HEK293 (cell line): ENCODE measurements at regions not wholly inside any gene's neighbourhood (a gene's known extent, or its start where the extent isn't known, plus 50 kb on each side); places are given as distances from the start of the nearest gene placed in this dataset.

Source experiments
- CTCF ChIA-PET: fragments of 350-600 bp; formaldehyde crosslinking; extraction: SDS; loops from one replicate; lab custom pipeline; 2021; ENCODE audit warnings: antibody characterized with exemption; lab: Yijun Ruan, JAX
- POLR2A ChIA-PET: fragments of 300-600 bp; formaldehyde crosslinking; extraction: SDS; loops from one replicate; lab custom pipeline; 2020; ENCODE audit warnings: antibody characterized with exemption, inconsistent platforms; lab: Yijun Ruan, JAX
- H3K27ac ChIP-seq: fragments of 200-500 bp; sonication (Bioruptor generic); 2 replicates; pipeline ENCODE4 v1.5.1; 2014; ENCODE audit warnings: low read depth, low read length, control low read depth, inconsistent platforms; ENCODE audit errors: extremely low read depth
- H3K36me3 ChIP-seq, 2 experiments: fragments of 200-500 bp in 1 of 2; sonication (Bioruptor generic) in 1 of 2; 1 replicate in 1 of 2; 2 replicates in 1 of 2; pipeline ENCODE4 v1.5.1; 2014 to 2017; ENCODE audit warnings: inconsistent platforms in 2 of 2, low read length in 2 of 2; ENCODE audit not compliant: control insufficient read depth in 2 of 2, insufficient read depth in 1 of 2
- H3K4me1 ChIP-seq: fragments of 200-500 bp; sonication (Bioruptor generic); 2 replicates; pipeline ENCODE4 v1.5.1; 2014; ENCODE audit warnings: mild to moderate bottlenecking, low read length, inconsistent platforms; ENCODE audit not compliant: control insufficient read depth, insufficient read depth
- H3K4me3 ChIP-seq: 2 replicates; pipeline ENCODE4 v1.5.1; 2011; ENCODE audit warnings: low read depth, mild to moderate bottlenecking, control low read depth, low read length, moderate library complexity
- H3K9me3 ChIP-seq: fragments of 200-500 bp; sonication (Bioruptor generic); 2 replicates; pipeline ENCODE4 v1.5.1; 2014; ENCODE audit warnings: low read depth, low read length, inconsistent platforms; ENCODE audit not compliant: control insufficient read depth, insufficient read depth
- ZFP37 ChIP-seq: fragments of 450-650 bp; formaldehyde crosslinking; IDR thresholded peaks from 2 replicates; pipeline ENCODE4 v1.5.1; 2016; ENCODE audit warnings: missing biosample characterization, missing genetic modification characterization
- ZNF184 ChIP-seq: fragments of 450-650 bp; IDR thresholded peaks from 2 replicates; pipeline ENCODE4 v1.5.1; 2018; ENCODE audit warnings: missing biosample characterization, mild to moderate bottlenecking, missing genetic modification characterization
- ZNF23 ChIP-seq: fragments of 450-650 bp; formaldehyde crosslinking; IDR thresholded peaks from 2 replicates; pipeline ENCODE4 v1.5.1; 2016; ENCODE audit warnings: missing biosample characterization, missing genetic modification characterization, borderline replicate concordance
- ZNF24 ChIP-seq: fragments of 450-650 bp; formaldehyde crosslinking; IDR thresholded peaks from 2 replicates; pipeline ENCODE4 v1.5.1; 2016; ENCODE audit warnings: missing biosample characterization, missing genetic modification characterization
- ZNF335 ChIP-seq: fragments of 450-650 bp; formaldehyde crosslinking; conservative IDR thresholded peaks from 2 replicates; pipeline ENCODE4 v1.5.1; 2016; ENCODE audit warnings: missing biosample characterization, missing genetic modification characterization
- ZNF510 ChIP-seq: fragments of 450-650 bp; formaldehyde crosslinking; IDR thresholded peaks from 2 replicates; pipeline ENCODE4 v1.5.1; 2018; ENCODE audit warnings: mild to moderate bottlenecking, missing genetic modification characterization, missing biosample characterization; ENCODE audit not compliant: insufficient replicate concordance
- ZNF514 ChIP-seq: fragments of 450-650 bp; formaldehyde crosslinking; IDR thresholded peaks from 2 replicates; pipeline ENCODE4 v1.5.1; 2016; ENCODE audit warnings: missing biosample characterization, missing genetic modification characterization
- ZNF530 ChIP-seq: fragments of 450-650 bp; formaldehyde crosslinking; IDR thresholded peaks from 2 replicates; pipeline ENCODE4 v1.5.1; 2016; ENCODE audit warnings: low read depth, missing biosample characterization, missing genetic modification characterization
- ZNF549 ChIP-seq: fragments of 450-650 bp; IDR thresholded peaks from 2 replicates; pipeline ENCODE4 v1.5.1; 2018; ENCODE audit warnings: missing biosample characterization, missing genetic modification characterization, mild to moderate bottlenecking, inconsistent platforms, moderate library complexity
- ZNF670 ChIP-seq: fragments of 450-650 bp; formaldehyde crosslinking; IDR thresholded peaks from 2 replicates; pipeline ENCODE4 v1.5.1; 2016; ENCODE audit warnings: missing biosample characterization, missing genetic modification characterization, low read depth
- ZNF747 ChIP-seq: fragments of 450-650 bp; formaldehyde crosslinking; IDR thresholded peaks from 2 replicates; pipeline ENCODE4 v1.5.1; 2016; ENCODE audit warnings: missing biosample characterization, missing genetic modification characterization
- ZSCAN16 ChIP-seq: fragments of 450-650 bp; formaldehyde crosslinking; IDR thresholded peaks from 2 replicates; pipeline ENCODE4 v1.5.1; 2016; ENCODE audit warnings: missing biosample characterization, missing genetic modification characterization
- TF ChIP-seq, protein P1 (sequence below): fragments of 450-650 bp; formaldehyde crosslinking; IDR thresholded peaks from 2 replicates; pipeline ENCODE4 v1.5.1; 2017; ENCODE audit warnings: missing biosample characterization, missing genetic modification characterization
- TF ChIP-seq, protein P2 (sequence below): fragments of 450-650 bp; formaldehyde crosslinking; IDR thresholded peaks from 2 replicates; pipeline ENCODE4 v1.5.1; 2016; ENCODE audit warnings: missing biosample characterization, missing genetic modification characterization
- TF ChIP-seq, protein P3 (sequence below): fragments of 450-650 bp; formaldehyde crosslinking; IDR thresholded peaks from 2 replicates; pipeline ENCODE4 v1.5.1; 2016; ENCODE audit warnings: missing biosample characterization, missing genetic modification characterization
- TF ChIP-seq, protein P4 (sequence below): fragments of 450-650 bp; formaldehyde crosslinking; IDR thresholded peaks from 2 replicates; pipeline ENCODE4 v1.5.1; 2017; ENCODE audit warnings: missing biosample characterization, missing genetic modification characterization
- TF ChIP-seq, protein P5 (sequence below): fragments of 450-650 bp; formaldehyde crosslinking; IDR thresholded peaks from 2 replicates; pipeline ENCODE4 v1.5.1; 2016; ENCODE audit warnings: missing biosample characterization, missing genetic modification characterization

DNA sequence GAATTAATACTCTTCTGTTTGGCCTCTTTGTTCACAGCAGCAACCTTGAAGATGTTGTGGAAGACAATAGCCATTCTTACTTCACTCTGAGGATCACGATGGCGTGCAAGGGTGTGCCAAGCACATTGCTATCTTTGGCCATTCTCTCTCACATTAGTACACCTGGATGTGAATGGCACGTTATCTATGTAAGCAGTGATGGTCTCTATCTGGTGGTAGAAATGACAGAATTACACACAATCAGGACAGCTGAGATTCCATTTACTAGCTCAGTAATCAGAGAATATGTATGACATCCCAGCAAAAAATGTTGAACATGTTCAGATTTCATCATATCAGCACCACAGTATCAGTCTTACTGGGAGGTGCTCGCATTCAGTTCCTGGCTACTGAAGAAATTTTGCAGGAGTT lies 116.2 kb downstream of the LCA5 start (continued):
- TF ChIP-seq, protein P1, sequence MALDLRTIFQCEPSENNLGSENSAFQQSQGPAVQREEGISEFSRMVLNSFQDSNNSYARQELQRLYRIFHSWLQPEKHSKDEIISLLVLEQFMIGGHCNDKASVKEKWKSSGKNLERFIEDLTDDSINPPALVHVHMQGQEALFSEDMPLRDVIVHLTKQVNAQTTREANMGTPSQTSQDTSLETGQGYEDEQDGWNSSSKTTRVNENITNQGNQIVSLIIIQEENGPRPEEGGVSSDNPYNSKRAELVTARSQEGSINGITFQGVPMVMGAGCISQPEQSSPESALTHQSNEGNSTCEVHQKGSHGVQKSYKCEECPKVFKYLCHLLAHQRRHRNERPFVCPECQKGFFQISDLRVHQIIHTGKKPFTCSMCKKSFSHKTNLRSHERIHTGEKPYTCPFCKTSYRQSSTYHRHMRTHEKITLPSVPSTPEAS (tag by site-specific recombination), result no peak
- TF ChIP-seq ZNF514 (no peak), ZFP37 (tag by site-specific recombination) (no peak), ZNF23 (no peak), ZNF670 (tag by site-specific recombination) (no peak), ZNF549 (no peak), ZSCAN16 (no peak), ZNF530 (no peak), ZNF184 (no peak)
- TF ChIP-seq, protein P2, sequence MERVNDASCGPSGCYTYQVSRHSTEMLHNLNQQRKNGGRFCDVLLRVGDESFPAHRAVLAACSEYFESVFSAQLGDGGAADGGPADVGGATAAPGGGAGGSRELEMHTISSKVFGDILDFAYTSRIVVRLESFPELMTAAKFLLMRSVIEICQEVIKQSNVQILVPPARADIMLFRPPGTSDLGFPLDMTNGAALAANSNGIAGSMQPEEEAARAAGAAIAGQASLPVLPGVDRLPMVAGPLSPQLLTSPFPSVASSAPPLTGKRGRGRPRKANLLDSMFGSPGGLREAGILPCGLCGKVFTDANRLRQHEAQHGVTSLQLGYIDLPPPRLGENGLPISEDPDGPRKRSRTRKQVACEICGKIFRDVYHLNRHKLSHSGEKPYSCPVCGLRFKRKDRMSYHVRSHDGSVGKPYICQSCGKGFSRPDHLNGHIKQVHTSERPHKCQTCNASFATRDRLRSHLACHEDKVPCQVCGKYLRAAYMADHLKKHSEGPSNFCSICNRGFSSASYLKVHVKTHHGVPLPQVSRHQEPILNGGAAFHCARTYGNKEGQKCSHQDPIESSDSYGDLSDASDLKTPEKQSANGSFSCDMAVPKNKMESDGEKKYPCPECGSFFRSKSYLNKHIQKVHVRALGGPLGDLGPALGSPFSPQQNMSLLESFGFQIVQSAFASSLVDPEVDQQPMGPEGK, result no peak

DNA sequence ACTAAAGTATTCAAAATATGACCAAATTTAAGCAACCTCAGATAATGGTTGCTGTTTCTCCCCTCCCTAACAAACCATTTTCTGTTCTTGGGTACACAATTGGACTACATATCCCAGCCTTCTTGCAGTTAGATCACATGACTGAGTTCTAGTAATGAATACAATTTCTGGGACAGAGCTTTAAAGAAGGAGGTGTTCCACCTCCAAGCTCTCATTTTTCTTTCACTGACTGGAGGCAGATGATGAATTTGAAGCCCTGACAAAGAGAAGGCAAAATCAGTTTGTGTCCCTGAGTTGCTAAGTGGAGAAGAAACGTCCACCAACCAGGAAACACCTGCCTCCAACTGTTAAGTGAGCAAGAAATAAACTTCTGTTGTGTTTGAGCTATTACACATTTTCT lies 117.2 kb downstream of the LCA5 start:
- H3K4me3 ChIP-seq, result no peak overlapping the region
- peaks cover 13% of the 10 kb centered on the region for H3K4me1 ChIP-seq
- no peak for TF ChIP-seq ZNF747 (tag by site-specific recombination)
- no peak for TF ChIP-seq ZNF510
- TF ChIP-seq ZNF335 (tag by site-specific recombination), result peak; percentile 41; the same call in 1 of the 2 replicates
- peak; percentile 70; the same call in 1 of the 2 replicates for TF ChIP-seq ZNF24 (tag by site-specific recombination)
- TF ChIP-seq, protein P3, sequence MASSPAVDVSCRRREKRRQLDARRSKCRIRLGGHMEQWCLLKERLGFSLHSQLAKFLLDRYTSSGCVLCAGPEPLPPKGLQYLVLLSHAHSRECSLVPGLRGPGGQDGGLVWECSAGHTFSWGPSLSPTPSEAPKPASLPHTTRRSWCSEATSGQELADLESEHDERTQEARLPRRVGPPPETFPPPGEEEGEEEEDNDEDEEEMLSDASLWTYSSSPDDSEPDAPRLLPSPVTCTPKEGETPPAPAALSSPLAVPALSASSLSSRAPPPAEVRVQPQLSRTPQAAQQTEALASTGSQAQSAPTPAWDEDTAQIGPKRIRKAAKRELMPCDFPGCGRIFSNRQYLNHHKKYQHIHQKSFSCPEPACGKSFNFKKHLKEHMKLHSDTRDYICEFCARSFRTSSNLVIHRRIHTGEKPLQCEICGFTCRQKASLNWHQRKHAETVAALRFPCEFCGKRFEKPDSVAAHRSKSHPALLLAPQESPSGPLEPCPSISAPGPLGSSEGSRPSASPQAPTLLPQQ (tag by site-specific recombination), result peak; percentile 43; the same call in 1 of the 2 replicates
- TF ChIP-seq, protein P4, sequence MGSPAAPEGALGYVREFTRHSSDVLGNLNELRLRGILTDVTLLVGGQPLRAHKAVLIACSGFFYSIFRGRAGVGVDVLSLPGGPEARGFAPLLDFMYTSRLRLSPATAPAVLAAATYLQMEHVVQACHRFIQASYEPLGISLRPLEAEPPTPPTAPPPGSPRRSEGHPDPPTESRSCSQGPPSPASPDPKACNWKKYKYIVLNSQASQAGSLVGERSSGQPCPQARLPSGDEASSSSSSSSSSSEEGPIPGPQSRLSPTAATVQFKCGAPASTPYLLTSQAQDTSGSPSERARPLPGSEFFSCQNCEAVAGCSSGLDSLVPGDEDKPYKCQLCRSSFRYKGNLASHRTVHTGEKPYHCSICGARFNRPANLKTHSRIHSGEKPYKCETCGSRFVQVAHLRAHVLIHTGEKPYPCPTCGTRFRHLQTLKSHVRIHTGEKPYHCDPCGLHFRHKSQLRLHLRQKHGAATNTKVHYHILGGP (tag by site-specific recombination), result peak; percentile 61; the same call in 1 of the 2 replicates
- TF ChIP-seq, protein P5, sequence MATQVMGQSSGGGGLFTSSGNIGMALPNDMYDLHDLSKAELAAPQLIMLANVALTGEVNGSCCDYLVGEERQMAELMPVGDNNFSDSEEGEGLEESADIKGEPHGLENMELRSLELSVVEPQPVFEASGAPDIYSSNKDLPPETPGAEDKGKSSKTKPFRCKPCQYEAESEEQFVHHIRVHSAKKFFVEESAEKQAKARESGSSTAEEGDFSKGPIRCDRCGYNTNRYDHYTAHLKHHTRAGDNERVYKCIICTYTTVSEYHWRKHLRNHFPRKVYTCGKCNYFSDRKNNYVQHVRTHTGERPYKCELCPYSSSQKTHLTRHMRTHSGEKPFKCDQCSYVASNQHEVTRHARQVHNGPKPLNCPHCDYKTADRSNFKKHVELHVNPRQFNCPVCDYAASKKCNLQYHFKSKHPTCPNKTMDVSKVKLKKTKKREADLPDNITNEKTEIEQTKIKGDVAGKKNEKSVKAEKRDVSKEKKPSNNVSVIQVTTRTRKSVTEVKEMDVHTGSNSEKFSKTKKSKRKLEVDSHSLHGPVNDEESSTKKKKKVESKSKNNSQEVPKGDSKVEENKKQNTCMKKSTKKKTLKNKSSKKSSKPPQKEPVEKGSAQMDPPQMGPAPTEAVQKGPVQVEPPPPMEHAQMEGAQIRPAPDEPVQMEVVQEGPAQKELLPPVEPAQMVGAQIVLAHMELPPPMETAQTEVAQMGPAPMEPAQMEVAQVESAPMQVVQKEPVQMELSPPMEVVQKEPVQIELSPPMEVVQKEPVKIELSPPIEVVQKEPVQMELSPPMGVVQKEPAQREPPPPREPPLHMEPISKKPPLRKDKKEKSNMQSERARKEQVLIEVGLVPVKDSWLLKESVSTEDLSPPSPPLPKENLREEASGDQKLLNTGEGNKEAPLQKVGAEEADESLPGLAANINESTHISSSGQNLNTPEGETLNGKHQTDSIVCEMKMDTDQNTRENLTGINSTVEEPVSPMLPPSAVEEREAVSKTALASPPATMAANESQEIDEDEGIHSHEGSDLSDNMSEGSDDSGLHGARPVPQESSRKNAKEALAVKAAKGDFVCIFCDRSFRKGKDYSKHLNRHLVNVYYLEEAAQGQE, result no peak
- POLR2A ChIA-PET, result interaction anchor here (0.8 kb wide), 1 partner anchor 342 kb away, joined by 3 read pairs; the partner anchor contains the start of gene PHIP
- H3K36me3 ChIP-seq, result no peaks in the 10 kb centered on the region
- CTCF ChIA-PET, result interaction anchor here (0.7 kb wide), 3 partner anchors 36 to 318 kb away, joined by 3 to 4 read pairs (median 3); no protein-coding TSS in a partner anchor
- no peak overlapping the region for H3K27ac ChIP-seq
- H3K9me3 ChIP-seq, result no peaks in the 10 kb centered on the region
